ENCODE measurements at regions not wholly inside any gene's neighbourhood (a gene's known extent, or its start where the extent isn't known, plus 50 kb on each side); places are given as distances from the start of the nearest gene placed in this dataset.

GRCh38 chrX:6708676-6709380, 173.9 kb upstream of the VCX3A start:
- TF ChIP-seq POLR2A (IDR thresholded peaks at IDR 0.05) = no peak
- no peak for TF ChIP-seq CTCF (IDR thresholded peaks at IDR 0.05)

All from testis (tissue), 2 donors.